DOHH2 (cell line): ENCODE measurements at regions not wholly inside any gene's neighbourhood (a gene's known extent, or its start where the extent isn't known, plus 50 kb on each side); places are given as distances from the start of the nearest gene placed in this dataset.
"Not testable (repeated sequence)": the region's sequence is repeated elsewhere in the genome, so short reads cannot be mapped to it uniquely, and the experiment has no call there.

ENCODE experiments used
- H3F3A ChIP-seq: fragments of 200-600 bp; sonication (generic), shearing (Covaris generic); 2 replicates; pipeline ENCODE4 v1.6.0; 2016; ENCODE audit warnings: antibody characterized with exemption, mild to moderate bottlenecking; ENCODE audit not compliant: control insufficient read depth, insufficient read depth
- H3K27ac ChIP-seq: fragments of 200-600 bp; sonication (generic); 2 replicates; pipeline ENCODE4 v1.5.1; 2014; ENCODE audit warnings: low read depth, mild to moderate bottlenecking, low read length, moderate library complexity
- H3K27me3 ChIP-seq: fragments of 200-600 bp; sonication (generic); 2 replicates; pipeline ENCODE4 v1.6.1; 2014; ENCODE audit warnings: mild to moderate bottlenecking, low read length, mixed read lengths; ENCODE audit not compliant: control insufficient read depth
- H3K36me3 ChIP-seq: fragments of 200-600 bp; sonication (generic); 2 replicates; pipeline ENCODE4 v1.6.1; 2014; ENCODE audit warnings: mild to moderate bottlenecking, low read length, moderate library complexity, mixed read lengths; ENCODE audit not compliant: control insufficient read depth
- H3K4me1 ChIP-seq: fragments of 200-600 bp; sonication (generic); 2 replicates; pipeline ENCODE4 v1.6.1; 2014; ENCODE audit warnings: mild to moderate bottlenecking, low read length, mixed read lengths; ENCODE audit not compliant: control insufficient read depth
- H3K4me2 ChIP-seq: fragments of 200-600 bp; sonication (generic); 2 replicates; pipeline ENCODE4 v1.6.0; 2014; ENCODE audit warnings: mild to moderate bottlenecking, low read length, moderate library complexity
- H3K4me3 ChIP-seq: fragments of 200-600 bp; sonication (generic); 2 replicates; pipeline ENCODE4 v1.5.1; 2014; ENCODE audit warnings: mild to moderate bottlenecking, low read length, mixed read lengths
- H3K79me2 ChIP-seq: fragments of 200-600 bp; sonication (generic); 2 replicates; pipeline ENCODE4 v1.6.1; 2014; ENCODE audit warnings: mild to moderate bottlenecking, low read length, mixed read lengths; ENCODE audit not compliant: control insufficient read depth
- H3K9me2 ChIP-seq: fragments of 200-600 bp; sonication (generic); replicated peaks from 2 replicates; pipeline ENCODE4 v1.6.1; 2014; ENCODE audit warnings: mild to moderate bottlenecking, low read length, mixed read lengths; ENCODE audit not compliant: control insufficient read depth
- H3K9me3 ChIP-seq: fragments of 200-600 bp; sonication (generic); 2 replicates; pipeline ENCODE4 v1.6.1; 2014; ENCODE audit warnings: antibody characterized with exemption, low read length, mixed read lengths; ENCODE audit not compliant: control insufficient read depth, insufficient read depth
- H4K20me1 ChIP-seq: fragments of 200-600 bp; sonication (generic); 2 replicates; pipeline ENCODE4 v1.6.0; 2014; ENCODE audit warnings: low read depth, mild to moderate bottlenecking, antibody characterized with exemption, low read length, moderate library complexity; ENCODE audit not compliant: control insufficient read depth, insufficient read depth
- CTCF ChIP-seq: fragments of 200-600 bp; sonication (generic); IDR thresholded peaks from one replicate; pipeline ENCODE4 v1.5.1; 2014; ENCODE audit warnings: antibody characterized with exemption, mild to moderate bottlenecking, low read depth, low read length; ENCODE audit not compliant: poor library complexity, severe bottlenecking
- EZH2phosphoT487 ChIP-seq: fragments of 200-600 bp; sonication (generic); IDR thresholded peaks from 2 replicates; pipeline ENCODE4 v1.6.1; 2017; ENCODE audit warnings: borderline replicate concordance, mild to moderate bottlenecking, antibody characterized with exemption, low read length, moderate library complexity, mixed read lengths

- H3K36me3 ChIP-seq = no peaks in the 10 kb centered on the region
- no peaks in the 10 kb centered on the region for H3F3A ChIP-seq
- H3K79me2 ChIP-seq = no peaks in the 10 kb centered on the region
- H3K4me2 ChIP-seq = no peak overlapping the region
- no peak overlapping the region for H3K4me3 ChIP-seq
- H3K9me2 ChIP-seq = no peaks in the 10 kb centered on the region
- no peaks in the 10 kb centered on the region for H3K27me3 ChIP-seq
- H3K9me3 ChIP-seq = no peaks in the 10 kb centered on the region
- no peak for TF ChIP-seq CTCF
- TF ChIP-seq EZH2phosphoT487 = no peak
- no peaks in the 10 kb centered on the region for H3K4me1 ChIP-seq
- H4K20me1 ChIP-seq = no peaks in the 10 kb centered on the region
- no peak overlapping the region for H3K27ac ChIP-seq
These were observed 170.9 kb downstream of the RAMP3 start for GRCh38 chr7:45328403-45328981.

DNA sequence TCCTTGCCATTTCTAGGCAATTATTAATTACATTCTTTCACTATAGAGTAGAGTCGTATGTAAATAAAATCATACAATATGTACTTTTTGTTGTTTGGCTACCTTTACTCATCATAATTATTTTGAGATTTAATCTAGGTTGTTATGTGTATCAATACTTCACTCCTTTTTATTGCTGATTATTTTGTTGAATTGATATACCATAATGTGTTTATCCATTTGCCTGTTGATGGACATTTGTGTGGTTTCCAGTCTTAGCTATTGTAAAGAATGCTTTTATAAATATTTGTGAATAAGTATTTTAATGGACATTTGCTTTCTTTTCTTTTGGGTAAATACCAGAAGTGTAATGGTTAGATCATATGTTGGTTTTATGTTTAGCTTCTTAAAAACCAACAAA lies 174.0 kb downstream of the RAMP3 start:
- H3K4me2 ChIP-seq = no peak overlapping the region
- no peaks in the 10 kb centered on the region for H3K9me3 ChIP-seq
- no peaks in the 10 kb centered on the region for H3K36me3 ChIP-seq
- no peaks in the 10 kb centered on the region for H3K79me2 ChIP-seq
- H3K4me1 ChIP-seq = no peaks in the 10 kb centered on the region
- no peaks in the 10 kb centered on the region for H3K9me2 ChIP-seq
- H3K27me3 ChIP-seq = no peaks in the 10 kb centered on the region
- no peak overlapping the region for H3K4me3 ChIP-seq
- H4K20me1 ChIP-seq = no peaks in the 10 kb centered on the region
- no peak for TF ChIP-seq EZH2phosphoT487
- no peak for TF ChIP-seq CTCF
- no peaks in the 10 kb centered on the region for H3F3A ChIP-seq
- no peak overlapping the region for H3K27ac ChIP-seq

DNA sequence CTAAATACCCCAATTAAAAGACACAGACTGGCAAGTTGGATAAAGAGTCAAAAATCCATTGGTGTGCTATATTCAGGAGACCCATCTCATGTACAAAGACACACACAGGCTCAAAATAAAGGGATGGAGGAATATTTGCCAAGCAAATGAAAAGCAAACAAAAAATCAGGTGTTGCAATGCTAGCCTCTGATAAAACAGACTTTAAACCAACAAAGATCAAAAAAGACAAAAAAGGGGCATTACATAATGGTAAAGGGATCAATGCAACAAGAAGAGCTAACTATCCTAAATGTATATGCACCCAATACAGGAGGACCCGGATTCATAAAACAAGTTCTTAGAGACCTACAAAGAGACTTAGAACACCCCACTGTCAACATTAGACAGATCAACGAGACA lies 177.4 kb downstream of the RAMP3 start:
- not testable (repeated sequence) for H3K9me2 ChIP-seq, H4K20me1 ChIP-seq, H3F3A ChIP-seq, H3K4me2 ChIP-seq, H3K4me1 ChIP-seq, H3K4me3 ChIP-seq, H3K36me3 ChIP-seq, H3K9me3 ChIP-seq, H3K27me3 ChIP-seq, H3K79me2 ChIP-seq, H3K27ac ChIP-seq

DNA sequence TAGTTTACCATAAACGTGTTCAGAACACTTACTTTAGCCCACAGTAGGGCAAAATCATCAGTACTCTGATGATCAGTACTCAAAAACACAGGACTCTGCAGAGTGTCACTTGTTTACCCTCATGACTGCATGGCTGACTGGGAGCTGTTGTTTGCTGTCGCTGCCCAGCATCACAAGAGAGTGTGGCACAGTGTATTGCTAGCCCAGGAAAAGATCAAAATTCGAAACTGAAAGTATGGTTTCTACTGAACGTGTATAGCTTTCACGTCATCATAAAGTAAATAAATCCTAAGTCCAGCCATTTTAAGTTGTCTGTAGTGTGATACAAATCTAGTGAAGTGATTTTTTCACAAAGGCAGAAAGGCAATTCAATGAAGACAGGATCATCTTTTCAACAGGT lies 184.6 kb downstream of the RAMP3 start:
- no peaks in the 10 kb centered on the region for H3K4me1 ChIP-seq
- no peak overlapping the region for H3K4me3 ChIP-seq
- no peak overlapping the region for H3K27ac ChIP-seq
- H3K9me2 ChIP-seq = no peaks in the 10 kb centered on the region
- H3K79me2 ChIP-seq = no peaks in the 10 kb centered on the region
- H3K4me2 ChIP-seq = no peak overlapping the region
- H3F3A ChIP-seq = no peaks in the 10 kb centered on the region
- H3K36me3 ChIP-seq = no peaks in the 10 kb centered on the region
- TF ChIP-seq CTCF (no peak), EZH2phosphoT487 (no peak)
- H3K27me3 ChIP-seq = peaks cover 4% of the 10 kb centered on the region; the same call in 1 of the 2 replicates
- H4K20me1 ChIP-seq = no peaks in the 10 kb centered on the region
- H3K9me3 ChIP-seq = no peaks in the 10 kb centered on the region
